ENCODE measurements at regions not wholly inside any gene's neighbourhood (a gene's known extent, or its start where the extent isn't known, plus 50 kb on each side); places are given as distances from the start of the nearest gene placed in this dataset.

DNA sequence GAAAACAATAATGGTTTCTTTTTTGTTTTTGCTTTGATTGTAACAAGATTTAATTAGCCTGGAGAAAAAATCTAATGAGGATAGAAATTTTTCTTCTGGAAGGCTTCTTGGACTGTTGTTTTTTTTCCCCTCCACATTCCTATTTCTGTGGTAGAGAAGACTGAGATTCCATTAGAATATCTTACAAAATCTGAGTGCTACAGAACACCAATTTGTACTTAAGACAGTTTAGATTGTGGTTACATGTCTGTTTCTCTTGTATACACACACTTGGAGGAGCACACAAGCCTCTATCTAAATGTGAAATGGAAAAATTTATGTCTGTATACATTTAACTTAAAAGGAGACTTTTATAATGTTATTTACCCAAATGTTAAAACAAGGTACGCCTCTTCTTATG is 176.9 kb upstream of the ARSJ start:
- TF ChIP-seq, protein P1, sequence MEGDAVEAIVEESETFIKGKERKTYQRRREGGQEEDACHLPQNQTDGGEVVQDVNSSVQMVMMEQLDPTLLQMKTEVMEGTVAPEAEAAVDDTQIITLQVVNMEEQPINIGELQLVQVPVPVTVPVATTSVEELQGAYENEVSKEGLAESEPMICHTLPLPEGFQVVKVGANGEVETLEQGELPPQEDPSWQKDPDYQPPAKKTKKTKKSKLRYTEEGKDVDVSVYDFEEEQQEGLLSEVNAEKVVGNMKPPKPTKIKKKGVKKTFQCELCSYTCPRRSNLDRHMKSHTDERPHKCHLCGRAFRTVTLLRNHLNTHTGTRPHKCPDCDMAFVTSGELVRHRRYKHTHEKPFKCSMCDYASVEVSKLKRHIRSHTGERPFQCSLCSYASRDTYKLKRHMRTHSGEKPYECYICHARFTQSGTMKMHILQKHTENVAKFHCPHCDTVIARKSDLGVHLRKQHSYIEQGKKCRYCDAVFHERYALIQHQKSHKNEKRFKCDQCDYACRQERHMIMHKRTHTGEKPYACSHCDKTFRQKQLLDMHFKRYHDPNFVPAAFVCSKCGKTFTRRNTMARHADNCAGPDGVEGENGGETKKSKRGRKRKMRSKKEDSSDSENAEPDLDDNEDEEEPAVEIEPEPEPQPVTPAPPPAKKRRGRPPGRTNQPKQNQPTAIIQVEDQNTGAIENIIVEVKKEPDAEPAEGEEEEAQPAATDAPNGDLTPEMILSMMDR (IDR thresholded peaks at IDR 0.05; ENCODE audit: low read depth, low read length): no peak
- TF ChIP-seq POLR2A (IDR thresholded peaks at IDR 0.05; ENCODE audit: extremely low read depth, insufficient read length) (no peak), MYC (IDR thresholded peaks at IDR 0.05; ENCODE audit: low read depth, low read length) (no peak)
- TF ChIP-seq, protein P2, sequence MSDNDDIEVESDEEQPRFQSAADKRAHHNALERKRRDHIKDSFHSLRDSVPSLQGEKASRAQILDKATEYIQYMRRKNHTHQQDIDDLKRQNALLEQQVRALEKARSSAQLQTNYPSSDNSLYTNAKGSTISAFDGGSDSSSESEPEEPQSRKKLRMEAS (IDR thresholded peaks at IDR 0.05; ENCODE audit: low read depth, low read length): no peak
